A673 (cell line): ENCODE measurements at regions not wholly inside any gene's neighbourhood (a gene's known extent, or its start where the extent isn't known, plus 50 kb on each side); places are given as distances from the start of the nearest gene placed in this dataset.

Source experiments
- CTCF ChIP-seq: fragments of 300-800, 200-600 bp; sonication (generic); conservative IDR thresholded peaks from 2 replicates; pipeline ENCODE4 v1.5.1; 2017; ENCODE audit warnings: low read depth, mild to moderate bottlenecking, antibody characterized with exemption, low read length, moderate library complexity, mixed read lengths
- EZH2 ChIP-seq: fragments of 200-600 bp; sonication (generic); IDR thresholded peaks from 2 replicates; pipeline ENCODE4 v1.6.1; 2017; ENCODE audit warnings: borderline replicate concordance, low read depth, mild to moderate bottlenecking, mixed read lengths, antibody characterized with exemption, low read length; ENCODE audit not compliant: poor library complexity, severe bottlenecking

GRCh38 chr10:55062349-55062748 lies 261.3 kb upstream of the PCDH15 start:
- TF ChIP-seq CTCF (no peak), EZH2 (no peak)
